ENCODE measurements at regions not wholly inside any gene's neighbourhood (a gene's known extent, or its start where the extent isn't known, plus 50 kb on each side); places are given as distances from the start of the nearest gene placed in this dataset.

DNA sequence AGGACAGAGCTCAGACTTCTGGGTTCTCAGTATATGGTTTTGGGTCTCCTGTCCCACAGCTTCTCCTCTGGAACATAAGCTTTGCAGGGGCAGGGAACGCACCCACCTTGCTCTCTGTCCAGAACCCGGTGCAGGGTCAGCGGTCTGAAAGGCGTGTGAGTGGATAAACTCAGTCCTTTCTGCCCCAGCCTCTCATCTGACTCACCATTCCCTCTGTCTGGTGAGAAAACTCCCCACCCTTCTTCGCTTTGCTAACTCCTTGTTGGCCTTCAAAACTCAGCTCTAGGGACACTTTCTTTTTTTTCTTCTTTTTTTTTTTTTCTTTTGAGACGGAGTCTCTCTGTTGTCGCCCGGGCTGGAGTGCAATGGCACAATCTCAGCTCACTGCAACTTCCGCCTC lies 68.9 kb upstream of the NUP50 start:
- TF ChIP-seq, protein P1, sequence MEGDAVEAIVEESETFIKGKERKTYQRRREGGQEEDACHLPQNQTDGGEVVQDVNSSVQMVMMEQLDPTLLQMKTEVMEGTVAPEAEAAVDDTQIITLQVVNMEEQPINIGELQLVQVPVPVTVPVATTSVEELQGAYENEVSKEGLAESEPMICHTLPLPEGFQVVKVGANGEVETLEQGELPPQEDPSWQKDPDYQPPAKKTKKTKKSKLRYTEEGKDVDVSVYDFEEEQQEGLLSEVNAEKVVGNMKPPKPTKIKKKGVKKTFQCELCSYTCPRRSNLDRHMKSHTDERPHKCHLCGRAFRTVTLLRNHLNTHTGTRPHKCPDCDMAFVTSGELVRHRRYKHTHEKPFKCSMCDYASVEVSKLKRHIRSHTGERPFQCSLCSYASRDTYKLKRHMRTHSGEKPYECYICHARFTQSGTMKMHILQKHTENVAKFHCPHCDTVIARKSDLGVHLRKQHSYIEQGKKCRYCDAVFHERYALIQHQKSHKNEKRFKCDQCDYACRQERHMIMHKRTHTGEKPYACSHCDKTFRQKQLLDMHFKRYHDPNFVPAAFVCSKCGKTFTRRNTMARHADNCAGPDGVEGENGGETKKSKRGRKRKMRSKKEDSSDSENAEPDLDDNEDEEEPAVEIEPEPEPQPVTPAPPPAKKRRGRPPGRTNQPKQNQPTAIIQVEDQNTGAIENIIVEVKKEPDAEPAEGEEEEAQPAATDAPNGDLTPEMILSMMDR (IDR thresholded peaks at IDR 0.05) = no peak
- TF ChIP-seq SMC3 (IDR thresholded peaks at IDR 0.05; ENCODE audit: low read depth, low read length) = no peak
- no peak for TF ChIP-seq RAD21 (IDR thresholded peaks at IDR 0.05; ENCODE audit: low read length)
- TF ChIP-seq YY1 (IDR thresholded peaks at IDR 0.05; ENCODE audit: low read depth) = no peak
- TF ChIP-seq EZH2phosphoT487 (IDR thresholded peaks at IDR 0.05; ENCODE audit: borderline replicate concordance, low read depth) = no peak
- no peak for TF ChIP-seq MEF2A (IDR thresholded peaks at IDR 0.05; ENCODE audit: borderline replicate concordance, low read depth)
- TF ChIP-seq, protein P2, sequence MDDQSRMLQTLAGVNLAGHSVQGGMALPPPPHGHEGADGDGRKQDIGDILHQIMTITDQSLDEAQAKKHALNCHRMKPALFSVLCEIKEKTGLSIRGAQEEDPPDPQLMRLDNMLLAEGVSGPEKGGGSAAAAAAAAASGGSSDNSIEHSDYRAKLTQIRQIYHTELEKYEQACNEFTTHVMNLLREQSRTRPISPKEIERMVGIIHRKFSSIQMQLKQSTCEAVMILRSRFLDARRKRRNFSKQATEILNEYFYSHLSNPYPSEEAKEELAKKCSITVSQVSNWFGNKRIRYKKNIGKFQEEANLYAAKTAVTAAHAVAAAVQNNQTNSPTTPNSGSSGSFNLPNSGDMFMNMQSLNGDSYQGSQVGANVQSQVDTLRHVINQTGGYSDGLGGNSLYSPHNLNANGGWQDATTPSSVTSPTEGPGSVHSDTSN (IDR thresholded peaks at IDR 0.05) = no peak
- no peak for TF ChIP-seq SIN3A (IDR thresholded peaks at IDR 0.05; ENCODE audit: borderline replicate concordance, low read depth, low read length)
- TF ChIP-seq, protein P3, sequence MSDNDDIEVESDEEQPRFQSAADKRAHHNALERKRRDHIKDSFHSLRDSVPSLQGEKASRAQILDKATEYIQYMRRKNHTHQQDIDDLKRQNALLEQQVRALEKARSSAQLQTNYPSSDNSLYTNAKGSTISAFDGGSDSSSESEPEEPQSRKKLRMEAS (IDR thresholded peaks at IDR 0.05; ENCODE audit: low read depth) = no peak
- no peak for TF ChIP-seq GABPA (IDR thresholded peaks at IDR 0.05; ENCODE audit: low read depth)

Measured in SK-N-SH (cell line).